ENCODE measurements at regions not wholly inside any gene's neighbourhood (a gene's known extent, or its start where the extent isn't known, plus 50 kb on each side); places are given as distances from the start of the nearest gene placed in this dataset.
"Not testable (repeated sequence)": the region's sequence is repeated elsewhere in the genome, so short reads cannot be mapped to it uniquely, and the experiment has no call there.

DNA sequence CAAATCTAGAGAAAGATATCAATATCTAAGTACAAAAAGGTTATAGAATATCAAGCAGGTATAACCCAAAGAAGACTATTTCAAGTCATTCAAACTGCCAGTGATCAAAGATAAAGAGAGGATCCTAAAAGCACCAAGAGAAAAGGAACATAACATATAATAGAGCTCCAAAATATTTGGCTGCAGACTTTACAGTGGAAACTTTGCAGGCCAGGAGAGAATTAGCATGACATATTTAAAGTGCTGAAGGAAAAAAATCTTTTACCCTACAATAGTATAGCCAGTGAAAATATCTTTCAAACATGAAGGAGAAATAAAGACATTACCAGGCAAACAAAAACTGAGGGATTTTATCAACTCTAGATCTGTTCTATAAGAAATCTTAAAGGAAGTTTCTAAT is 254.3 kb upstream of the ARHGEF26 start:
- Histone ChIP-seq H3K4me1 (ENCODE audit: insufficient read depth) (no peaks in the 10 kb centered on the region), H3K27ac (ENCODE audit: low read depth) (no peak overlapping the region), H3K36me3 (ENCODE audit: insufficient read depth) (no peaks in the 10 kb centered on the region), H3K4me3 (ENCODE audit: low read depth, low read length) (no peak overlapping the region)
- no peak for DNase-seq (ENCODE audit: extremely low spot score)

DNA sequence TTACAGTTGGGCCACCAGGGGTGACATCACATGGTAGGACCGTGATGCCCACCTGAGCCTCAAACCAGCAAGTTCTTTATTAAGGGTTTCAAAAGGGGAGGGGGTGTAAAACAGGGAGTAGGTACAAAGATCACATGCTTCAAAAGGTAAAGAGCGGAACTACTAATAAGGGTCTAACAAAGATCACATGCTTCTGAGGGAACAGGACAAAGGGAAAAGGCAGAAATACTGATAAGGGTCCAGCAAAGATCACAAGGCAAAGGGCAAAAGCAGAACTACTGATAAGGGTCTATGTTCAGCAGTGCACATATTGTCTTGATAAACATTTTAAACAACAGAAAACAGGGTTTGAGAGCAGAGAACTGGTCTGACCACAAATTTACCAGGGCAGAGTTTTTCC is 246.8 kb upstream of the ARHGEF26 start:
- H3K36me3 ChIP-seq (ENCODE audit: insufficient read depth); H3K4me1 ChIP-seq (ENCODE audit: insufficient read depth); H3K4me3 ChIP-seq (ENCODE audit: low read depth, low read length); DNase-seq (ENCODE audit: extremely low spot score); H3K27ac ChIP-seq (ENCODE audit: low read depth): not testable (repeated sequence)
- WGBS: 90% methylated on average over 2 of the region's 2 CpGs

DNA sequence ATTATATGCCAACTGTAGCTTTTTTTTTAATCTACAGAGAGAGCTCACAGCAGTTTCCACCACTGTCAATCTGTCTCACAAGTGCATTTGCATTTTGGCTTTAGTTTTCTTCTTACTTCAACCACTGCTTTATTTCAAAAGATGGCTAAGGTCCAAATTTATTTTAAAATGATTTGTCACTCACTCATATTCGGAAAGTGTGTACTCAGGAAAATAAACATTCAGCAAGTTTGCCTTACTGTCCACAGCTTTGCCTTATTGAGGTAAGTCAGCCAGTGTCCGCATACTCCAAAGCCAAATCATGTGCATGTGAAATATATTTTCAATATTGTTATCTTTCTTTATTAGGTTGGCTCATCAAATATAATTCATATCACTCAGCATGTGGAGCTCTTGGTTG is 240.7 kb upstream of the ARHGEF26 start:
- no peak for DNase-seq (ENCODE audit: extremely low spot score)
- Histone ChIP-seq H3K4me3 (ENCODE audit: low read depth, low read length) (no peak overlapping the region), H3K4me1 (ENCODE audit: insufficient read depth) (no peaks in the 10 kb centered on the region), H3K27ac (ENCODE audit: low read depth) (no peak overlapping the region), H3K36me3 (ENCODE audit: insufficient read depth) (no peaks in the 10 kb centered on the region)
- 60% methylated on average over 2 of the region's 2 CpGs for WGBS

DNA sequence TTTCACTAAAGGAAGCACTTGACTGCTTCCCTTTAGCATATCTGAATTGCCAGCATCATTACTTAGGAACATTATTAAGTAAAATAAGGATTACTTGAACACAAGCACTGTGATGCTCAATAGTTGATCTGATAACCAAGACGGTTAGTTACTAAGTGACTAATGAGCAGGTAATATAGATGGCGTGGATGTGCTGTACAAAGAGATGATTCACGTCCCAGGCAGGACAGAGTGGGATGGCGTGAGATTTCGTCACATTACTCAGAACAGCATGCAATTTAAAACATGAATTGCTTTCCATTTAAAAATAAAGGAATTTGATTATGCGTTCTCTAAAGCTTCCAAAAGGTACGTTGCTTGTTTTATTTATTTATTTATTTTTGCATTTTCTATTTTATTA is 240.0 kb upstream of the ARHGEF26 start:
- DNase-seq (ENCODE audit: extremely low spot score): no peak
- Histone ChIP-seq H3K27ac (ENCODE audit: low read depth) (no peak overlapping the region), H3K36me3 (ENCODE audit: insufficient read depth) (no peaks in the 10 kb centered on the region), H3K4me1 (ENCODE audit: insufficient read depth) (no peaks in the 10 kb centered on the region), H3K4me3 (ENCODE audit: low read depth, low read length) (no peak overlapping the region)
- WGBS: 89% methylated on average over 7 of the region's 7 CpGs

- H3K36me3 ChIP-seq (ENCODE audit: insufficient read depth): no peaks in the 10 kb centered on the region
- WGBS: 80% methylated on average over 2 of the region's 2 CpGs
Measured at GRCh38 chr3:153885359-153885758, 235.8 kb upstream of the ARHGEF26 start.

DNA sequence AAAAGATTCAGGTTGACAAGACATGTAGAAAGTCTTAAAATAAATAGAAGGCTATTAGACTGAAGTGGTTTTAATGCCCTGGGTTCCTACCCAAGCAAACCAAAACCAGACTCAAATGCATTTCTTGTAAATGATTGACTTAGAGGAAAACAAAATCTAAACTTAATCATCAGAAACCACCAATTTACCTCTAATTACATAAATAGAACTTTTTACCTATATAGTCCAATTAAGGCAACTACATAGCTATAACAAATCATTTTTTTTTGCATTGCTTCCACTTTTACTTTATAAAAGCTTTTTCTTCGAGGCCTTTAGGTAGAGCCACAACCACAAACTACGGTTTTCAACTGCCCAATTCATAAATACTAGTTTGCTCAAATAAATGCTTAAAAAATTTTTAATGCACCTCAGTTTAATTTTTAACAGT is 231.3 kb upstream of the ARHGEF26 start:
- no peaks in the 10 kb centered on the region for H3K36me3 ChIP-seq (ENCODE audit: insufficient read depth)
- no peak overlapping the region for H3K27ac ChIP-seq (ENCODE audit: low read depth)
- 48% methylated on average over 2 of the region's 2 CpGs for WGBS
- no peak for DNase-seq (ENCODE audit: extremely low spot score)
- no peak overlapping the region for H3K4me3 ChIP-seq (ENCODE audit: low read depth, low read length)
- no peaks in the 10 kb centered on the region for H3K4me1 ChIP-seq (ENCODE audit: insufficient read depth)

More at GRCh38 chr3:153885359-153885758, 235.8 kb upstream of the ARHGEF26 start:
- DNase-seq (ENCODE audit: extremely low spot score): no peak
- no peaks in the 10 kb centered on the region for H3K4me1 ChIP-seq (ENCODE audit: insufficient read depth)
- H3K27ac ChIP-seq (ENCODE audit: low read depth): no peak overlapping the region
- no peak overlapping the region for H3K4me3 ChIP-seq (ENCODE audit: low read depth, low read length)

- WGBS: 21% methylated on average over 5 of the region's 5 CpGs
- DNase-seq (ENCODE audit: extremely low spot score): no peak
- H3K27ac ChIP-seq (ENCODE audit: low read depth): no peak overlapping the region
- H3K4me1 ChIP-seq (ENCODE audit: insufficient read depth): no peaks in the 10 kb centered on the region
- H3K36me3 ChIP-seq (ENCODE audit: insufficient read depth): no peaks in the 10 kb centered on the region
- no peak overlapping the region for H3K4me3 ChIP-seq (ENCODE audit: low read depth, low read length)
Measured at GRCh38 chr3:153892126-153892525, 229.1 kb upstream of the ARHGEF26 start.

DNA sequence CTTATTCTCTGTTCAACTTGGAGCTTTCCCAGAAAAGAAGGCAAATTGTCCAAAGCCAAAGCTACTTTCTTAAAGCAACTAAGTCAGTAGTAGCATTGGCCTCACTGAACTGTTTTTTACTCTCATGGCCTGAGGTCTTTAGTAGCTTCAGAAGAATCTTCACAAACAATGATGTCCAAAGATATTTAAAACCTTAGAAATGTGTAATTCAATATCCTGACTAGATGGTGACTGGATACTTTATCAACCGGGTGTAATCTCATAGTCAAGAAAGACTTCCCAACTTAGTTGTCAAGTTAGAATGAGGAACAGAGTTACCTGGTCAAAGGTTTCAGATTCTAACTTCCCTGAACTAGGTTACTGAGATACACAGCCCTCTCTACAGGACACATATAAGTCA is 226.3 kb upstream of the ARHGEF26 start:
- H3K27ac ChIP-seq (ENCODE audit: low read depth): no peak overlapping the region
- no peaks in the 10 kb centered on the region for H3K4me1 ChIP-seq (ENCODE audit: insufficient read depth)
- WGBS: 92% methylated on average over 1 of the region's 1 CpG
- H3K4me3 ChIP-seq (ENCODE audit: low read depth, low read length): no peak overlapping the region
- H3K36me3 ChIP-seq (ENCODE audit: insufficient read depth): no peaks in the 10 kb centered on the region
- no peak for DNase-seq (ENCODE audit: extremely low spot score)

- 95% methylated on average over 2 of the region's 2 CpGs for WGBS
- H3K4me1 ChIP-seq (ENCODE audit: insufficient read depth): no peaks in the 10 kb centered on the region
- no peak overlapping the region for H3K27ac ChIP-seq (ENCODE audit: low read depth)
- H3K36me3 ChIP-seq (ENCODE audit: insufficient read depth): no peaks in the 10 kb centered on the region
- H3K4me3 ChIP-seq (ENCODE audit: low read depth, low read length): no peak overlapping the region
- no peak for DNase-seq (ENCODE audit: extremely low spot score)
Measured at GRCh38 chr3:153896197-153896596, 225.0 kb upstream of the ARHGEF26 start.

- WGBS: 63% methylated on average over 3 of the region's 3 CpGs
- Histone ChIP-seq H3K4me3 (ENCODE audit: low read depth, low read length) (no peak overlapping the region), H3K27ac (ENCODE audit: low read depth) (no peak overlapping the region), H3K36me3 (ENCODE audit: insufficient read depth) (no peaks in the 10 kb centered on the region), H3K4me1 (ENCODE audit: insufficient read depth) (no peaks in the 10 kb centered on the region)
- no peak for DNase-seq (ENCODE audit: extremely low spot score)
Measured at GRCh38 chr3:153897025-153897723, 224.0 kb upstream of the ARHGEF26 start.

DNA sequence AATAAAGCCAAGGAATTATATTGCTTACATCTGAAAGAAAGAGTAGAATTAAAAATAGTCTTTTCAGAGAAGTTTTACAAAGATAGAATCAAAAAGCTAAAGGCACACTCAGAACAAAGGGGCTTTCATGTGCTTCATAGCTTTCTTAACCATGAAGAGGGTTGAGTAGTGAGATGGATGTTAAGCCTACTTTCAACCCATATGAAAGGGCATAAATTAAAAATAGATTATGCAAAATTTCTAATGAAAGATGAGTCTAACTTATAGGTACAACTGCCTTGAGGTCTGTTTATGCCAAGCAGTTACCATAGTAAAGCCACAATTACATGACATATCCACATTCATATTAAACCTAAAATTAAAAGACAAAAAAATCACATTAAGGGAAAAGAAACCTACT is 223.3 kb upstream of the ARHGEF26 start:
- no peak overlapping the region for H3K27ac ChIP-seq (ENCODE audit: low read depth)
- no peaks in the 10 kb centered on the region for H3K36me3 ChIP-seq (ENCODE audit: insufficient read depth)
- no peak for DNase-seq (ENCODE audit: extremely low spot score)
- H3K4me1 ChIP-seq (ENCODE audit: insufficient read depth): no peaks in the 10 kb centered on the region
- no peak overlapping the region for H3K4me3 ChIP-seq (ENCODE audit: low read depth, low read length)

GRCh38 chr3:153901152-153901551 is 220.0 kb upstream of the ARHGEF26 start:
- H3K27ac ChIP-seq (ENCODE audit: low read depth): no peak overlapping the region
- 88% methylated on average over 2 of the region's 2 CpGs for WGBS
- DNase-seq (ENCODE audit: extremely low spot score): no peak
- H3K4me3 ChIP-seq (ENCODE audit: low read depth, low read length): no peak overlapping the region
- H3K36me3 ChIP-seq (ENCODE audit: insufficient read depth): no peaks in the 10 kb centered on the region
- H3K4me1 ChIP-seq (ENCODE audit: insufficient read depth): no peaks in the 10 kb centered on the region

GRCh38 chr3:153901991-153902390 is 219.2 kb upstream of the ARHGEF26 start:
- Histone ChIP-seq H3K4me3 (ENCODE audit: low read depth, low read length) (no peak overlapping the region), H3K4me1 (ENCODE audit: insufficient read depth) (no peaks in the 10 kb centered on the region), H3K36me3 (ENCODE audit: insufficient read depth) (no peaks in the 10 kb centered on the region), H3K27ac (ENCODE audit: low read depth) (no peak overlapping the region)
- no peak for DNase-seq (ENCODE audit: extremely low spot score)
- WGBS: 91% methylated on average over 3 of the region's 3 CpGs

- H3K27ac ChIP-seq (ENCODE audit: low read depth): no peak overlapping the region
- H3K4me3 ChIP-seq (ENCODE audit: low read depth, low read length): no peak overlapping the region
- no peak for DNase-seq (ENCODE audit: extremely low spot score)
- no peaks in the 10 kb centered on the region for H3K4me1 ChIP-seq (ENCODE audit: insufficient read depth)
- no peaks in the 10 kb centered on the region for H3K36me3 ChIP-seq (ENCODE audit: insufficient read depth)
Measured at GRCh38 chr3:153903430-153903829, 217.8 kb upstream of the ARHGEF26 start.

- 80% methylated on average over 2 of the region's 2 CpGs for WGBS
- H3K4me3 ChIP-seq (ENCODE audit: low read depth, low read length): no peak overlapping the region
- no peak overlapping the region for H3K27ac ChIP-seq (ENCODE audit: low read depth)
- H3K4me1 ChIP-seq (ENCODE audit: insufficient read depth): no peaks in the 10 kb centered on the region
- H3K36me3 ChIP-seq (ENCODE audit: insufficient read depth): no peaks in the 10 kb centered on the region
- DNase-seq (ENCODE audit: extremely low spot score): no peak
Measured at GRCh38 chr3:153906366-153906765, 214.8 kb upstream of the ARHGEF26 start.

Measured in urinary bladder (tissue), 3 donors.